ENCODE measurements at regions not wholly inside any gene's neighbourhood (a gene's known extent, or its start where the extent isn't known, plus 50 kb on each side); places are given as distances from the start of the nearest gene placed in this dataset.

DNA sequence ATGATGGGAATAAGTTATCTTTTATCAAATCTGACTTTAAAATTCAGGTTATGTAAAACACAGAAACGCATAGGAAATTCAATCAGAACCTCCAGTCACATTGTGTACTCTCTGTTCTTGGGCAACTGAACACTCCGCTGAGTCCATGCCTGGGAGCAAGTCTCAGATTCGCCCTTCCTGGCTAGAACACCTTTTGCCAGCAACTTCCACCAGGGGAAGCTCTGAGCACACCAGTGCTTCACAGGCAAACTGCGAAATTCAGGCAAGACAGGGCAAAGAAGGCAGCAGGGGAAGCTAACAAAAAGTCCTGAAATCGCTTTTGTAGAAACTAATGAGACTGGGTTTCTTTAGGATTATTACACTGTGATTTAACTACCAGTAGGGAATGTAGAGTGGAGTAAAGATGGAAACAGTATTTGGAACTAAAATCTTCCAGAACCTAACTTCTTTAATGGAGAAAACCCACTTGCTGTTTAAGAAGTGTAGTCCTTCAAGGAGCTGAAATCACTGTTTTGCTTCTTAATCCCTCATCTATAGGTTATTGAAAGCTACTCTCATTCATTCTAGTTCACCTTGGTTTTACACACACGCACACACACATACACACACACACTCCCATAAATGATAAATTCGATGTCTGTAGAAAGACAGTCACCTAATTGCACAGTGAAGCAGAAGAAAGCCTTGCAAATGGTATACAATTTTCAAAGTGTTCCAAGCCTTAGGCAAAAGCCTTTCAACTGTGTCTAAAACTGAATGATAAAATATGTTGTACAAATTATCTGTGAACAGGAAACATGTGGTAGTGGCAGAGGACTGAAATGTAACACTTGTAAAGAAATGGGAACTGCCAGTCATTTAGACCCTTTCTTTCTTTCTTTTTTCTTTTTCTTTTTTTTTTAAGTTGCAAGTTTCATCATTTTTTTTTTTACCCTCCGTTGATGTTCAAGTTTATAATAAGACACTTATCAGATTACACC is 214.5 kb downstream of the TMEM182 start:
- POLR2A ChIA-PET = no interaction called here
- no peaks in the 10 kb centered on the region for H3K36me3 ChIP-seq (ENCODE audit: control insufficient read depth in 1 of 2, insufficient read depth in 2 of 2, low read length in 2 of 2)
- no peaks in the 10 kb centered on the region for H3K4me1 ChIP-seq (ENCODE audit: control insufficient read depth in 1 of 2, insufficient read depth in 2 of 2, low read length in 2 of 2)
- H3K79me2 ChIP-seq (ENCODE audit: insufficient read depth, low read length) = no peaks in the 10 kb centered on the region
- no peak overlapping the region for H3K4me2 ChIP-seq (ENCODE audit: low read length)
- no peak overlapping the region for H3K27ac ChIP-seq (ENCODE audit: low read depth, low read length)
- intact Hi-C loops (cut with micrococcal nuclease) = loop anchor here (5.0 kb wide), 2 partner anchors 1871 to 1966 kb away; no protein-coding TSS in a partner anchor
- ATAC-seq = peak; percentile 84
- H3K27me3 ChIP-seq (ENCODE audit: insufficient read depth, low read length) = 0 out of 2 replicates have a peak, but pooled peaks cover 4% of the 10 kb centered on the region
- CTCF ChIA-PET = interaction anchor here (1.2 kb wide), 1 partner anchor 1873 kb away, joined by 3 read pairs; no protein-coding TSS in a partner anchor
- no peaks in the 10 kb centered on the region for H4K20me1 ChIP-seq (ENCODE audit: insufficient read depth)
- no peak overlapping the region for H3K4me3 ChIP-seq (replicated peaks in 1 of 2; ENCODE audit: low read depth in 1 of 2, low read length in 2 of 2)
- H3K9me3 ChIP-seq (ENCODE audit: control insufficient read depth in 1 of 2, insufficient read depth in 1 of 2, low read depth in 1 of 2, low read length in 2 of 2) = no peaks in the 10 kb centered on the region
- peak; percentile 16 for DNase-seq (ENCODE audit: low read depth, low spot score)
- H3K9ac ChIP-seq (ENCODE audit: low read length) = no peak overlapping the region
- no peaks in the 10 kb centered on the region for H3K9me2 ChIP-seq (ENCODE audit: insufficient read depth)
- TF ChIP-seq SIN3A (IDR thresholded peaks at IDR 0.05; ENCODE audit: low read depth) = no peak
- peak; percentile 63 for TF ChIP-seq RAD21 (IDR thresholded peaks at IDR 0.05; ENCODE audit: low read depth)
- peak; percentile 19 to 69 (median 62); a peak in 5 of 6 replicates for TF ChIP-seq CTCF (IDR thresholded peaks at IDR 0.05 in 2 of 3, conservative IDR thresholded peaks at IDR 0.05 in 1 of 3; ENCODE audit: borderline replicate concordance in 1 of 3, insufficient read depth in 1 of 3, low read depth in 2 of 3, low read length in 2 of 3)
- no peak for TF ChIP-seq POLR2AphosphoS5 (IDR thresholded peaks at IDR 0.05; ENCODE audit: low read depth, low read length)
- no TSS peak for BruUV-seq (replicated peaks)
- RAD21 ChIA-PET (ENCODE audit: low non-redundant PET in 1 of 2, low total read pairs in 2 of 2, uncharacterized antibody in 2 of 2, unreplicated experiment in 2 of 2) = no interaction called here
- H2AFZ ChIP-seq (ENCODE audit: low read depth, low read length, poor library complexity, severe bottlenecking) = no peak overlapping the region

All from HCT116 (cell line).